Amniotic epithelial cell (primary cell): ENCODE measurements at regions not wholly inside any gene's neighbourhood (a gene's known extent, or its start where the extent isn't known, plus 50 kb on each side); places are given as distances from the start of the nearest gene placed in this dataset.

Source experiments
- DNase-seq: peaks from one replicate; pipeline ENCODE4 v3.0.0-alpha.2; 2010; ENCODE audit warnings: low read depth

DNA sequence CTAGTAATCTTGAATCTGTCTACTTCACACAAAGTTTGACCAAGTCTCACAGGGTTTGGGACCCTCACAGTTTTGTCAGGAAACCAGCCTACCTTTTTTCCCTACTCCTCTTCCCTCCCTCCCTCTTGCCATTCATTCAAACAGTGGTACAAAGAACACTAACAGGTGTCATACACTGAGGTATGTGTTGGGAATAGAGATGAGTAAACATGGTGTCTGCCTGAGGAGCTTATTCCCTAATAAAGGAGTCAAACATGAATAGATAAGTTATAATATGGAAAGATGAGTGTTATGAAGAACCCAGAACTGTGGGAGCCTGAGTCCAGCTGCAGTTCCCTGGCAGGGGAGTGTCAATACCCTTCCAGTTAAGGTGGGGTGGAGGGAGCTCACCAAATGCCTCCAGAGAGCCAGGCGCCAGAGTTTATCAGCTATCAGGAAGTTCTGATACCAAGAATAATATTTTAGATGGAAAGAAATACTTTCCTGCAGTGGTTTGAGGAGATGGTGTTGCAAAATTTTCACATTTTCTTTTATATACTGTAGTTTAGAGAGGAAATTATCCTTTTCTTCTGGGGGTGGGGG is 183.4 kb upstream of the NR3C1 start:
- DNase-seq, result no peak

- DNase-seq, result no peak
These were observed 182.5 kb upstream of the NR3C1 start for GRCh38 chr5:143585970-143586369.

DNA sequence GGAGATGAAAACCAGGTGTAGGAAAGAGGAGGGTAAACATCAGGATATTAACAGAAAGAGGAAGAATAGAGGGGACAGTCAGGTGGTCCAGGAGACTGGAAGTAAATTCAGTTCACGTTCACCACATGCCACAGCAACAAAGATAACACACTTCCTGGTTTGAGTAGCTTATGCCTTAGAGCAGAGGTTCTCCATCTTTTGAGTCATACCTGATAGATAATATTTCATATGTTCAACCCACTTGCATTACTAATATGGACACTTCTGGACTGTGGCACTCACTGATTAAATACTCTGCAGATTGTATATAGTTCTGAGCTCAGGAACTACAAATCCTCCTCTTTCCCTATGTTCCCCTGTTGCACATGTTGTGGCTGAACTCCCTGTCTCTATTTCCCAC is 179.9 kb upstream of the NR3C1 start:
- DNase-seq, result peak; percentile 50

DNA sequence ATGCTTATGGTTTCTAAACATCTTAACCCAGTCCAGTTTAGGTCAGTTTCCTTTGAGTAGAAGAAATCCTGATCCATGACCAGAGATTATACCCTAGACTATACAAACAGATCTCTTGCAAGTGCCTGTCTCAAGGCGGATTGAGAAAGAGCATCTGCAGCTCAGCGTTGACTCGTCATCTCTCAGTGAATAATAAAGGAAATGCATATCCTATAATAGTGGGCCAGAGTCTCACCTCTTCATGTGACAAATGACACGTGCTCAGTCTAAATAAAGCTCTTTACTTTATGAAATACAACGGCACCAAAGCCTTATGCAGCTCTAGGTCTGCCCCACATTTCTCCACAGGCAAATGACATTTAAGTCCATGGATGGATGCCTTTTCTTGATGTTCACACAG is 179.4 kb upstream of the NR3C1 start:
- peak; percentile 76 for DNase-seq

DNA sequence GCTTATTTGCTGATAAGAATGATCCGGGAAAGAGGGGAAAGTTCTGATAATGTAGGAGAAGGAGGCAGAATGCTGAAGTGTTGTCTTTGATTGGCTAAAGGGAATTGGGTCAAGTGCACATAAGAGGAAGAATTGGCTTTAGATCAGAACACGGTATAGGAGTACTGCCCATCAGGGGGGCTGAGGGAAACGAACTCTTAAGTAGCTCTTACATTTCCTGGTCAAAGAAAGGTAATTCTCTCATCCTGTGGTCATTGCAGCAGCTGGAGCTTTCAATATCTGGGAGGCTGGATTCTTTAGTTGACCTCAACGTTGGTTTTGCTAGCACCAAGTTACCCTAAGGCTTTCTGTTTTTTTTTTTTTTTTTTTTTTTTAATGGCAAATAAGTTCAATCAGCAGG is 178.7 kb upstream of the NR3C1 start:
- DNase-seq, result no peak

DNA sequence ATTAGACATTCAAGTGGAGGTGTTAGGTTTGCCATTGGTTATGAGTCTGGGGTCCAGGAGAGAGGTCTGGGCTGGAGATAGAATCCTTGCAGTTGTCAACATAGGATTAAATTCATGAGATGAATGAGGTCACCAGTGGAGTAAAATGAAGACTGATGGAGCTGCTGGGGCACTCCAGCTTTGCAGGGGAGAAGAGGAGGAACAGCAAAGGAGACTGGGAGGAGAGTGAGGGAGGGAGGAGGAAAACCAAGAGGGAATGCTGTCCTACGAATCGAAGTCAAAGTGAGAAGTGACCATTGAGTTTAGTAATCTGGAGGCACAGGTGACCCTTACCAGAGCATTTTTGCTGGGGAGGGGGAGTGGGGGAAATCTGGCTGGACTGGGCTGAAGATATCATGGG is 178.2 kb upstream of the NR3C1 start:
- DNase-seq, result no peak

GRCh38 chr5:143581147-143581546 is 177.7 kb upstream of the NR3C1 start:
- DNase-seq, result no peak

- peak; percentile 83 for DNase-seq
These were observed 173.4 kb upstream of the NR3C1 start for GRCh38 chr5:143576711-143577484.

DNA sequence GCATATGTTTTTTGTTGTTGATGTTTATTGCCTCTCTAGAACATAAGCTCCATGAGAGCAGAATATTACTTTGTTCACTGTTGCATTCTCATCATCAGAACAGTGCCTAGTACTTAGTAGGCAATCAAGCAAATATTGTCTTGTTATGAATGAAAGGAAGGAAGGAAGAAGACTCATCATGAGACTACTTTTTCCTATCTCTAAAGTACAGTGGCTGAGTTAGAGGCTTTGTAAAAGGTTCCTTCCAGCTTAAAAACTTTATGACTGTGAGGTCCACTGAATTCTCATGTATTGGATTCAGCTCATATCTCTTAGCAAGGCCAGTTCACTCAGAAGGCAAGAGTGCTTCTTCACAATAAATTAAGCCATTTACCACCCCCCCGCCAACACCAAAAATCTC is 171.8 kb upstream of the NR3C1 start:
- DNase-seq, result no peak

DNA sequence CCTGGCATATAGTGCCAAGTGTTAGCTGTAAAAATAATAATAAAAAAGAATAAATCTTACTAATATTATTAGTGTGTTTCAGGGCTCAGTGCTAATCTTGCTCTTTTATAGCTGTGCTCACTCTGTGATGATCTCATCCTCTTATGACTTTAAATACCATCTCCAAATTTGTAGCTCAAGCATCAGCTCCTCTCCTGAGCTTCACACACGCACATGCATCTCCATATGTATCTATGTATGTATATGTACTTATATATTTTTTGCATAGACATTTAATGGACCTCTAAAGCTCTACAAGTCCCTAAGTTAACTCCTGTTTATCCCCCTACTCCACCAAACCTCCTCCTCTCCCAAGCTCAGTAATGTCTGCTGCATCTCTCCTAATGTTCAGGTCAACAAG is 170.8 kb upstream of the NR3C1 start:
- DNase-seq, result no peak

DNA sequence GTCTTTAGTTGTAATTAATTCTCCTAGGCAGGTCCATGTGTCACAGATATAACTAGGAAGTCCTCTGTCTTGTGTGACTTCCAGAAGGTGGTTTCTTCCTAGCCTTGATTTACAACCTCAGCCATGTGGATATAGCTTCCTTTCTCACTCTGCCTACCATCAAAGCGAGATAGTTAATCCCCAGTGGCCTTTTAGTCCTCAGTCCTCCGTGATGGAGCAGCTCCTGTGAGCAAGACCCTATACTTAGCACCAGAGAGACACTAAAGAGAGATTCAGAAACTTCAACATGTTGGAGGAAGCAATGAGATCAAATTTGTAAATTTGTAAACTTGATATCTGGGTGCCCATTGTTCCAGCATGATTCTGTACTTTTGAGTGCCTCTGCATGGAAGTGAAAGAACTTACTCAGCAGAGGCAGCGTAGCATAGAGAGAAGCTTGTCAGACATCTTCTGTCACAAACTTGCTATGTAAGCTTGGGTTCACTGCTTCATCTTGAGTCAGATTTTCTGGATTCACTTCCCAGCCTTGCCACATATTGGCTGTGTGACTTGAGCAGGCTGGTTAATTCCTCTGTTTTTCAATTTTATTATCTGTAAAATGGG is 170.2 kb upstream of the NR3C1 start:
- DNase-seq, result no peak

DNA sequence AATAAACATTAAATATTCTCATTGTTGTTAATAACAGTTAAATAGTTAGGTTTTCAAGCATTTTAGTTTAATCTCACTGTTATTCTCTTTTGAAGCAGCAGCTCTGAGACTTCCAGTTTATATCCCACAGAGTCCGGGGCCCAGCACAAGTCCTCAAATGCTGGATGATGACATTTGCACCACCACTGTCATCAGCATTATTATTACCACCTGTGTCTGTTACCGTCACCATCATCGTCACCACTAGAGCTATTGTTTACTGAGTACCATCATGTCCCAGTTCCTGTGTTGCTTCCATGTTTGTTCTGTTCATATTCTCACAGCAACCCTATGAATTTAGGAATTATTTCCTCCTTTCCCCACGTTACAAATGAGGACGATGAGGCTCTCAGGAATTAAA is 169.2 kb upstream of the NR3C1 start:
- no peak for DNase-seq

- DNase-seq, result no peak
These were observed 168.4 kb upstream of the NR3C1 start for GRCh38 chr5:143571642-143572624.

DNA sequence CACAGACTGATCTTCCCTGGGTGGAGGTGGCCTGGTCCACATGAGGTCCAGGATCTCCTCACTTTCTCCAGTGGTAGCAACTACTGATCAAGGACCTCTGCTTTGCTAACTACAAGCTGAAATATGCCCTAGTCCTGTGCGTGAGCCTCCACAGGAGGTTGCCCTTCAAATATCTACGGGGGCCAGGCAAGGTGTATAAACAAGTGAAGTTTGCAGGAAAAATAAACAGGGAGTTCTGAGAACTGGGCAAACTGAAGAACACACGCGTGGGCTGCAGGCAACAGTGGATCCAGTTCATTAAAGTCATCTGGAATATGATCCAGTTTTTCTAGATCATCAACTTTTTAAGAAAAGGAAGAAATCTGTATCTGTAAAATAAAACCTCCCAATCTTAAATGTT is 167.5 kb upstream of the NR3C1 start:
- no peak for DNase-seq

GRCh38 chr5:143569722-143570567 is 166.5 kb upstream of the NR3C1 start:
- no peak for DNase-seq

GRCh38 chr5:143569213-143569701 is 165.8 kb upstream of the NR3C1 start:
- peak; percentile 97 for DNase-seq

DNA sequence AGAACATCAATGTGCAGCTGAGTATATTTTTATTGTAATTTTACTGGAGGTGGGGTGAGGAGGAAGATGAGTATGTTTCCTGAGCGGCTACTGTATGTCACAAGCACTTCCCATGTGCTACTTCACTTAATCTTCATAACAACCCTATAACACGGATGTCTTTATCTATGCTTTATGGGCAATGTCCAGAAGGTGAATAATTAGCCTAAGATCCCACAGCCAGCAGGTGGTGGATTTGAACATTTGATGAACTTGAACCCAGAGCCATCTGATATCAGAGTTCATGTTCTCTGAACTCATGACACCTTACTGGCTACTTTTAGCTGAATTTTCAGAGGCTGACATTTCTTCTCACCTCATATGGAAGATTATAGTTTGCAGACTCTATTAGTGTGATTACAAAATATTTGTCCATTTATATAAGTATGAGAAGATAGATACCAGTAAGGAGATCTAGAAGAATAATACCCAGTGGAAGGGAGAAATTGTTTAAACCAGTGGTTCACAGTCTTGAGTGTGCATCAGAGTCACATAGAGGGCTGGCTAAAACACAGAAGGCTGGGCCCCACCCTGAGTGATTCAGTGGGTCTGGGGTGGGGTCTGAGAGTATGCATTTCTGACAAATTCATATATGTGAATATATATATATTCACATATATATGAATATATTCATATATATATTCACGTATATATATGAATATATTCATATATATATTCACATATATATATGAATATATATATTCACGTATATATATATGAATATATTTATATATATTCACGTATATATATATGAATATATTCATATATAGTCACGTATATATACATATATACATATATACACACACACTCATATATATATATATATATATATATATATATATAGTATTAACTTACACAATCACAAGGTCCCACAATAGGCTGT is 164.4 kb upstream of the NR3C1 start:
- no peak for DNase-seq

DNA sequence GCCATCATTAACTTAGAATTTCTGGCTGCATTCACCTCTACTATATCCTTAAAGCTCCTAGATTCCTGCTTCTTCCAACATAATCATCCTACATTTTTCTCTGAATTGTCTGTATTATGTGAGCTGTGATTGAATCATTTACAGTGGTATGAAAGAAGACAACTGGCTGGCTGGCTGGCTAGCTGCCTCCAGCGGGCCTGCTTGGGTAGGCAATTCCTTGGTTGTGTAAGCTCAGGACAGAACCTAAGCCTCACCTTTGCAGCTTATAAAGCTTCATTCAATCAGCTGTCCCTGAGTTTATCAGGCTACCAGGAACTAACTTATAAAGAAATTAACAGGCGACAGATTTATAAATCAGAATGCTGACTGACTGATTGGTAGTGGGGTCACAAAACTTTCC is 162.7 kb upstream of the NR3C1 start:
- DNase-seq, result no peak

GRCh38 chr5:143564417-143564816 is 160.9 kb upstream of the NR3C1 start:
- no peak for DNase-seq

- peak; percentile 24 for DNase-seq
These were observed 159.4 kb upstream of the NR3C1 start for GRCh38 chr5:143562935-143563334.
